Endodermal cell (in vitro differentiated cells): ENCODE measurements at regions not wholly inside any gene's neighbourhood (a gene's known extent, or its start where the extent isn't known, plus 50 kb on each side); places are given as distances from the start of the nearest gene placed in this dataset.

Source experiments
- DNase-seq: peaks from one replicate; pipeline ENCODE4 v3.0.0-alpha.2; 2017
- H3K27ac ChIP-seq: 2 replicates; pipeline ENCODE4 v1.5.1; 2013; ENCODE audit warnings: mild to moderate bottlenecking, low read depth, low read length, moderate library complexity
- H3K27me3 ChIP-seq: 2 replicates; pipeline ENCODE4 v1.6.1; 2013; ENCODE audit warnings: mild to moderate bottlenecking, low read length, moderate library complexity; ENCODE audit not compliant: insufficient read depth, control insufficient read depth, poor library complexity, severe bottlenecking
- H3K36me3 ChIP-seq: 2 replicates; pipeline ENCODE4 v1.7.0; 2013; ENCODE audit warnings: mild to moderate bottlenecking, low read length, moderate library complexity; ENCODE audit not compliant: control insufficient read depth, insufficient read depth
- H3K4me1 ChIP-seq: one replicate; pipeline ENCODE4 v1.7.0; 2013; ENCODE audit warnings: low read length; ENCODE audit not compliant: control insufficient read depth, insufficient read depth
- H3K4me3 ChIP-seq: 2 replicates; pipeline ENCODE4 v1.5.1; 2013; ENCODE audit warnings: mild to moderate bottlenecking, low read length, moderate library complexity
- H3K9ac ChIP-seq: 2 replicates; pipeline ENCODE4 v1.6.1; 2013; ENCODE audit warnings: mild to moderate bottlenecking, low read length, moderate library complexity; ENCODE audit not compliant: poor library complexity, severe bottlenecking; ENCODE audit errors: extremely low read depth
- H3K9me3 ChIP-seq: 2 replicates; pipeline ENCODE4 v1.6.1; 2013; ENCODE audit warnings: mild to moderate bottlenecking, low read length, moderate library complexity; ENCODE audit not compliant: control insufficient read depth
- H3K27ac Mint-ChIP-seq: 2 replicates; pipeline ENCODE4 v1.8.0; 2020; ENCODE audit warnings: mixed read lengths
- H3K27me3 Mint-ChIP-seq: 2 replicates; pipeline ENCODE4 v1.8.0; 2021; ENCODE audit warnings: mild to moderate bottlenecking, mixed read lengths; ENCODE audit not compliant: insufficient read depth
- H3K36me3 Mint-ChIP-seq: 2 replicates; pipeline ENCODE4 v1.8.0; 2020; ENCODE audit warnings: low read depth, mixed read lengths
- H3K4me1 Mint-ChIP-seq: 2 replicates; pipeline ENCODE4 v1.8.0; 2020; ENCODE audit warnings: mixed read lengths
- H3K4me3 Mint-ChIP-seq: 2 replicates; pipeline ENCODE4 v1.8.0; 2020; ENCODE audit warnings: mild to moderate bottlenecking, moderate library complexity, mixed read lengths
- H3K9me3 Mint-ChIP-seq: 2 replicates; pipeline ENCODE4 v1.8.0; 2020; ENCODE audit warnings: mild to moderate bottlenecking, mixed read lengths
- CTCF ChIP-seq: fragments of 200-600 bp; sonication (generic); conservative IDR thresholded peaks from 2 replicates; pipeline ENCODE4 v1.5.0; 2021; ENCODE audit warnings: antibody characterized with exemption, mild to moderate bottlenecking
- WGBS, 2 experiments: methylation state at CpG; one replicate each; pipeline versions ENCODE4 v1.1.5 to v1.1.7; 2013; ENCODE audit warnings: missing lambda C conversion rate in 2 of 2, mixed read lengths in 1 of 2; ENCODE audit not compliant: insufficient coverage in 1 of 2, insufficient read length in 1 of 2; 5-methylcytosine and 5-hydroxymethylcytosine counted together

GRCh38 chr1:4270651-4271337 is 370.7 kb upstream of the C1orf174 start:
- no peak for TF ChIP-seq CTCF
- no peak overlapping the region for H3K27ac ChIP-seq
- no peaks in the 10 kb centered on the region for H3K27me3 ChIP-seq
- 92 to 94% methylated on average over 10 to 13 of the region's 13 CpGs for WGBS, 2 experiments
- no peak overlapping the region for H3K9ac ChIP-seq
- H3K9me3 ChIP-seq: peaks cover 18% of the 10 kb centered on the region
- no peak overlapping the region for H3K4me3 ChIP-seq
- H3K27ac Mint-ChIP-seq: no peak overlapping the region
- no peaks in the 10 kb centered on the region for H3K27me3 Mint-ChIP-seq
- no peaks in the 10 kb centered on the region for H3K36me3 Mint-ChIP-seq
- DNase-seq: no peak
- no peaks in the 10 kb centered on the region for H3K36me3 ChIP-seq
- no peaks in the 10 kb centered on the region for H3K4me1 ChIP-seq
- no peak overlapping the region for H3K4me3 Mint-ChIP-seq
- H3K4me1 Mint-ChIP-seq: peaks cover 10% of the 10 kb centered on the region
- H3K9me3 Mint-ChIP-seq: peaks cover 8% of the 10 kb centered on the region

GRCh38 chr1:4271338-4271998 is 371.4 kb upstream of the C1orf174 start:
- Histone ChIP-seq H3K4me1 (no peaks in the 10 kb centered on the region), H3K27ac (no peak overlapping the region), H3K36me3 (no peaks in the 10 kb centered on the region), H3K9me3 (peaks cover 12% of the 10 kb centered on the region), H3K4me3 (no peak overlapping the region), H3K27me3 (no peaks in the 10 kb centered on the region), H3K9ac (no peak overlapping the region)
- TF ChIP-seq CTCF: no peak
- Mint-ChIP-seq H3K4me3 (no peak overlapping the region), H3K4me1 (peaks cover 16% of the 10 kb centered on the region), H3K27ac (no peak overlapping the region), H3K27me3 (no peaks in the 10 kb centered on the region), H3K9me3 (peaks cover 6% of the 10 kb centered on the region), H3K36me3 (no peaks in the 10 kb centered on the region)
- 85 to 100% methylated on average over 2 to 7 of the region's 8 CpGs for WGBS, 2 experiments
- DNase-seq: peak; percentile 50

GRCh38 chr1:4272568-4272967 is 372.5 kb upstream of the C1orf174 start:
- no peak for DNase-seq

More at GRCh38 chr1:4272568-4272967, 372.5 kb upstream of the C1orf174 start:
- 74 to 100% methylated on average over 1 to 3 of the region's 3 CpGs for WGBS, 2 experiments
- H3K9me3 ChIP-seq: peaks cover 7% of the 10 kb centered on the region
- TF ChIP-seq CTCF: no peak
- no peaks in the 10 kb centered on the region for H3K27me3 ChIP-seq
- Mint-ChIP-seq H3K9me3 (peaks cover 13% of the 10 kb centered on the region), H3K4me3 (no peak overlapping the region), H3K27me3 (peaks cover 4% of the 10 kb centered on the region), H3K27ac (no peak overlapping the region), H3K36me3 (no peaks in the 10 kb centered on the region), H3K4me1 (peaks cover 16% of the 10 kb centered on the region)
- no peak overlapping the region for H3K9ac ChIP-seq
- H3K4me1 ChIP-seq: no peaks in the 10 kb centered on the region
- no peaks in the 10 kb centered on the region for H3K36me3 ChIP-seq
- H3K27ac ChIP-seq: no peak overlapping the region
- no peak overlapping the region for H3K4me3 ChIP-seq
